ENCODE measurements at regions not wholly inside any gene's neighbourhood (a gene's known extent, or its start where the extent isn't known, plus 50 kb on each side); places are given as distances from the start of the nearest gene placed in this dataset.
"Not testable (repeated sequence)": the region's sequence is repeated elsewhere in the genome, so short reads cannot be mapped to it uniquely, and the experiment has no call there.

DNA sequence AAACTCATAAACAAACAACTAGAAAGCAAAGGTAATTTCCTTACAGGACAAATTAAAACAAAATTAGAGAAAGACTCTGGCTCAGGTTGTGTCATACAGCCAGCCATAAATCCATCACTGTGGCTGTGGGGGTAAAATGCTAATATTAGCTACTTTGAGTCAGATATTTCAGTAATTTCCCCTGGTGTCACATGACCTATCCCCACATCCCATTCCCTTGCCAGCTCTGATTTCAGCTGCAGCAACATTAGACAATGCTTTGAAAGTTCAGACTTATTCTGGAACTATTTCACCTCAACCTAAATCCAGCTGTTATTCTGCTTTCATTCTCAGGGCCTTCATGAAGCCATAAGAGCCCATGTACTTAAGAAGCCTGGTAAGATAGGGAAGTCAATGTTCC is 55.3 kb downstream of the RPL10L start:
- DNase-seq (ENCODE audit: low spot score), result no peak

DNA sequence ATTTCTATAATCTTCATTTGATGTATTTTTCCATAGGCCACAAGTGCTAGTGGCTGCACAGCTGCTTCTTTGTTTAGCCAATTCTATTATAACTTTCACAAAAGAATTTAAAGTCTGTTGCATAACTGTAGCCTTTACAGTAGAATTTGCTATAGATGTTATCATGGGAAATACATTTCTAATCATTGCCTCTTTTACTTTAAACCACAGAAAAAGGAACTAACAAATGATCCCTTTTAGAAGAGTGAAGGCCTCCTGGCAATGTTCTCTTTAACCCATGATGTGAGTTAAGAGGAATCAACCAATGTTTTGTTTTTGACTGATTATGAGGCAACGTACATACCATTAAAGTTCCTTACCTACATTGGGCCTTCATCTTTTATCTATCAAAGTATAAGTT is 68.8 kb downstream of the RPL10L start:
- no peak for DNase-seq (ENCODE audit: low spot score)

DNA sequence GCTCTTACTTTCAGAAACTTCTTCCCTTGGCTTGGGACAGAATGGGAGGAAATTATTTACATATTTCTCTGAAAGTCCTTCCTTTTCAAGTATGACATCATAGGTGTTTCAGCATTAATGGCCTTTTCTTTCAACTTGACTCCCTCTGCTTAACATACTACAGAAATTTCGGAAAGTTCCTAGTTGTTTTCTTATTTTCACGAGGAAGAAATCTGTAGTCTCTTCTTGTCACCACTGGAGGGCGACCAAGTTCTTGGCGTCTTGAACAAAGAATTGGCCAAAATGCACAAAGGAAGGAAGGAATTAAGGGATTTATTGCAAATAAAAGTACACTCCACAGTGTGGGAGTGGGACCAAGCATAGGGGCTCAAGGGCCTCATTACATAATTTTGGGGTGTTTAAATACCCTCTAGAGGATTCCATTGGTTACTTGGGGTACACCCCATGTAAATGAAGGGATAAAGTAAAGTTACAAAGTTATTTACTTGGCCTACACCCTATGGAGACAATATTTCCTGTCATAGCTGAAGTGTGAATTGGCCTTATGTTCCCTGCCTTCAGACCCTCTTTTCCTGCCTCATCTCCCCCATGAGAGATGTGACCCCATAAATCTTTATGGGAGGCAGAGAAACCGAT is 70.4 kb downstream of the RPL10L start:
- peak; percentile 71 for DNase-seq (ENCODE audit: low spot score)

DNA sequence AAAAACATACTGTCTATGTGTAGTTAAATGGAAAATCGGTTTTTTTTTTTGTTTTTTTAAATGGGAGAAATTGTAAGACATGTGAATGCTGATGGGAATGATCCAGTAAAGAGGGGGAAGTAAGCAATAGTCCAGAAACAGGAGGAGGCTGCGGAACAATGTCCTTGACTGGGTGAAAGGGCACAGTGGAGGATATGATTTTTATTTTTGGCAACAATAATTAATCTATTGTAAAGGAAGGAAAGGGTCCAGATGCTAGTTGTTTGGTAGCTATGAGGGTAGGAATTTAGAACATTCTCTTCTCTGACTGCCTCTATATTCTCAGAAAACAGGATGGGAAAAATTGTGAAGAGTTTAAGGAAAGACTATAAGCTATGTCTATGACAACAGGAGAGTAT is 76.6 kb downstream of the RPL10L start:
- DNase-seq (ENCODE audit: low spot score), result no peak

DNA sequence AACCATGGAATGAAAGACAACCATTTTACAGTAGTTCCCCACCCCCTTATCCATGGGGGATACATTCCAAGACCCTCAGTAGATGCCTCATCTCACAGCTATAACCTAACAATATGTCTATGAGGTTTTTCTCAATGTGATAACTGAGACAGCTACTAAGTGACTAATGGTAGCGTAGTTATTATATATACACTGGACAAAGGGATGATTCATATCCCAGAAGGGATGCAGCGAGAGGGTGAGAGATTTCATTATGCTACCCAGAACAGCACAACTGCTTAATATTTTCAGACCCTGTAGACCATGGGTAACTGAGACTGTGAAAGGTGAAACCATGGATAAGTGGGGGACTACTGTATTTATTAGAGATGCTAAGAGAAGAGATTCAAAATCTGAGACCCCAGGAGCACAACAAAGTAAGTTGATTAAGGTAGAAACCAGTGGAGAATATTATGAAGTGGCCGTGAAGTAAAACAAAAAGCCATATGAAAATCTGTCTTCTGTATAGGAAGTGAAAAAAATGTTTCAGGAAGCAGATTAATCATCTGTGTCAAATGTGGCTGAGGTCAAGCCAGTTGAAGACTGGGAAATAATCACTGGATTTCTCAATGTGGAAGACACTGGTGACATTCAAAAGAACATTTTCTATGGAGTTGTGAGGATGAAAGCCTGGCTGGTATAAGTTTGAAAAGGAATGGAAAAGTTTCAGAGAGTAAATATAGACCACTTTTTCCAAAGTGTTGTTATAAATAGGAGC is 77.2 kb downstream of the RPL10L start:
- peak; percentile 16 for DNase-seq (ENCODE audit: low spot score)

DNA sequence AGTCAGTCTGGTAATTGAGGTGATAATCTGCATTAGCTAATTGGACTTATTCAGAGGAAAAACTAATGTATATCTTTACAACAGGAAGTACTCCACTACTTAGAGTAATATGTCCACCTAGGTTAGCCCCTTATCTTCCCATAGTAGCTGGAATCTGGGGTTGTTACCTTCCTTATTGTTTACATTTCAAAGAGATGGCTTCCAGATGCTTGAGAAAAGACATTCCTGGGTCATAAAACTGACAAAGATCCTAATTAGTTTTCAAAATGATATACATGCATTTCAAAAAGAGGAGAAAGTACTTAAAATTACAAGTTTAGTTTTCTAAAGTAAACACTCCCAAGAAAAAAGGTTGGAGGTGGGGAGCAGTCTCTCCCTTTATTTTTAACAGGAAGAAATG is 78.1 kb downstream of the RPL10L start:
- DNase-seq (ENCODE audit: low spot score), result no peak

DNA sequence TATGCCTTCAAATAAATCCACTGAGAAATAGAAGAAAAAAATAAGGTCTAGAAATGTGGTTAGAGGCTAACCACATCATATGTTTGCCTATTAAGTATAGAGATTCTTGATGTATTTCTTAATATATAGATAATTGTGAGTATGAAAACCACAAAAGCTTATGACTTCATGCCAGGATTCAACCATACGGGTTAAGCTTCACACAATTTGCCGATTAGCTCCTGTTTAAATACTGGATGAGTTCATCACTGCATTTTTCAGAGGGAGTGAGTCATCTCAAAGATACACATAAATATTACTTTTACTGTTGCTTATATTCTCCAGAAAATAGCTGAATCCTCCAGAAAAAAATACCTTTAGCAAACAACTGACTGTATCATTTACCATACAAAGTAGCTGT is 79.6 kb downstream of the RPL10L start:
- DNase-seq (ENCODE audit: low spot score), result peak; percentile 34

DNA sequence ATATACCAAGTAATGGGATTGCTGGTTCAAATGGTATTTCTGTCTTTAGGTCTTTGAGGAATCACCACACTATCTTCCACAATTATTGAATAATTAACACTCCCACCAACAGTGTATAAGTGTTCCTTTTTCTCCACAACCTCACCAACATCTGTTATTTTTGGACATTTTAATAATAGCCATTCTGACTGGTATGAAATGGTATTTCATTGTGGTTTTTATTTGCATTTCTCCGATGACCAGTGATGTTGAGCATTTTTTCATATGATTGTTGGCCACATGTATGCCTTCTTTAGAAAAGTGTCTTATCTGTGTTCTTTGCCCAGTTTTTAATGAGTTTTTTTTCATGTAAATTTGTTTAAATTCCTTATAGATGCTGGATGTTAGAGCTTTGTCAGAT is 83.4 kb downstream of the RPL10L start:
- DNase-seq (ENCODE audit: low spot score), result not testable (repeated sequence)

DNA sequence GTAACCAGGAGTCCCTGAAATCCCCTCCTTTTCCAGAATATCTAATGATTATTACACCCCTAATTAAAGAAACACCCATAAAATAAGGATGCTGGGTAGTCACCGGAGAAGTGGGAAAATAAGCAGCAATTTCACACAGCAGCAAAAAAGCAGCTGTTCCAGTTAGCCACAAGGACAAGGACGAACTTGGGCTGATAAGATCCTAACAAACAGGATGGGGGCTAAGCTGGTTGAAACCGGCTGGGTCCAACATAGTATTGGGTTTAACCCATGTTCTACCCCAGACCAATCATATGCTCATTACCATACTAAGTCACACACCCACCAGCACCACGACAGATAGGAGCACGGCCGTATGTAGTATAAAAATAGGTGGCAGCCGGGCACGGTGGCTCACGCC is 100.7 kb downstream of the RPL10L start:
- no peak for DNase-seq (ENCODE audit: low spot score)

DNA sequence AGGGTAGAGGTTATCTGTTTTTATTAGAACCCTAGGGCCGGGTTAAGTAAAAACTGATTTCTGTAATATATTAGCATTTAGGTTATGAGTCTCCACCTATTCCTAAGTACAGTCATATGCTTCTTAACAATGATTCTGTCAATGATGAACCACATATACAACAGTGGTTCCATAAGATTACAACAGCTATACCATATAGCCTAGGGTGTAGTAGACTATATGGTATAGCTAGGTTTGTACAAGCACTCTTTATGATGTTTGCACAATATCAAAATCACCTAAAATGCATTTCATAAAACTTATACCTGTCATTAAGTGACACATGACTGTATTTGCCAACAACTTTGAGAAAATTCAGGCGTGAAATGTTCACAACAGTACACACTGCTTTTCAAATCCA is 110.6 kb downstream of the RPL10L start:
- DNase-seq (ENCODE audit: low spot score), result no peak

DNA sequence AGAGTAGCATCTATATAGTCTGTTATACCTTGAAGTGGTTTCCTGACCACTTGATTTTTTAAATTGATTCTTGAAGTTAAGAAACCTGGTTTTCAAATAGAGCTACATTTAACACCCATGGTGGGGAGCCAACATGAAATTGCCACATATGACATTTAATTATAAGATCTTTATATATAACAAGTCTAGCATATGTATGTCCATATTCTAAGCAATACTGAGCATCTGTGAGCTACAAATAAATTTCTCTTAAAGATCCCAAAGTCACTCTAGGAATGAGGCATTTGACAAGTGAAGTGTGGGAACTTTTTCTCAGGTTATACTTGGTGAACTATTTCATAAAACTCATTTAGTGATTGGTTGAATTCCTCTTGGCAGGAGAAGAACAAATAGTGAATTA is 132.5 kb downstream of the RPL10L start:
- DNase-seq (ENCODE audit: low spot score), result no peak

DNA sequence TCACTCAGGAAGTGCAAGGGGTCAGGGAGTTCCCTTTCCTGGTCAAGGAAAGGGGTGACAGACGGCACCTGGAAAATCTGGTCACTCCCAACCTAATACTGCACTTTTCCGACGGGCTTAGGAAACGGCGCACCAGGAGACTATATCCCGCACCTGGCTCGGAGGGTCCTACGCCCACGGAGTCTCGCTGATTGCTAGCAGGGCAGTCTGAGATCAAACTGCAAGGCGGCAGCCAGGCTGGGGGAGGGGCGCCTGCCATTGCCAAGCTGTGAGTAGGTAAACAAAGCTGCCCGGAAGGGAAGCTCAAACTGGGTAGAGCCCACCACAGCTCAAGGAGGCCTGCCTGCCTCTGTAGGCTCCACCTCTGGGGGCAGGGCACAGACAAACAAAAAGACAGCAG is 142.8 kb downstream of the RPL10L start:
- DNase-seq (ENCODE audit: low spot score), result not testable (repeated sequence)

DNA sequence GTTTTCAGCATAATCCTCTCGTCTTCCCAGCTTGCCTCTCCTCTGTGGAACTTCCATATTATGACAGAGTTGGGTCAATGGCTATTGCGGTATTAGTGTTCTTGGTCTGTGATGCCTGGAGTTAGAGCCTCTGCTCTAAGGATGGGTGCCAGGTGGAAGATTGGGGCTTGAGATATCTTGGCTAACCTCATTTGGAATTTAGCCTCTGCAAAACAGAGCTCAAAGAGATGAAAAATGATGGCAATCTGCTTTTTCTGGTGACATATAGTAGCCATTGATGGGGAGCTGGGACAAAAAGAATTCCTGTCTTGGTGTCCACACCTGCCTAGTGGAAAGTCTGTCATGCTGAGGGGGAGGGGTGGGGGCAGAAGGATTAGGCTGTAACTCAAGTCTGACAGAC is 152.1 kb downstream of the RPL10L start:
- DNase-seq (ENCODE audit: low spot score), result no peak

DNA sequence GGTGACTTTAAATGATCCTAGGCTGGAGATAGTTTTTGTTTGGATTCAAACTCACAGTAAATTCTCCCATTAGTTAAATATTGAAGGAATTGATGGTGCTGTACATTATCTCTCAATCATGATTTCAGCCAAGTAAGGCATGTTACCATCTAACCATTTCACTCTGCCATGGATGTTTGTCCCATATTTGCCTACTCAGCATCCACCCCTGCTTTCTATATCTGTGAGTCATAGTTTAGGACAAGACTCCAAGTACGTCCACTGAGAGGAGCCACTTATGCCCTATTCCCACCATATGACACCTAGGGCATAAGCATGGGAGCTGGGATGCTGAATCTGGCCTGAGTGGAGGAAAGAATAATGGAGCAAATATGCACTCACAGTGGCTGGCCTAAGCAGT is 155.2 kb downstream of the RPL10L start:
- DNase-seq (ENCODE audit: low spot score), result no peak

DNA sequence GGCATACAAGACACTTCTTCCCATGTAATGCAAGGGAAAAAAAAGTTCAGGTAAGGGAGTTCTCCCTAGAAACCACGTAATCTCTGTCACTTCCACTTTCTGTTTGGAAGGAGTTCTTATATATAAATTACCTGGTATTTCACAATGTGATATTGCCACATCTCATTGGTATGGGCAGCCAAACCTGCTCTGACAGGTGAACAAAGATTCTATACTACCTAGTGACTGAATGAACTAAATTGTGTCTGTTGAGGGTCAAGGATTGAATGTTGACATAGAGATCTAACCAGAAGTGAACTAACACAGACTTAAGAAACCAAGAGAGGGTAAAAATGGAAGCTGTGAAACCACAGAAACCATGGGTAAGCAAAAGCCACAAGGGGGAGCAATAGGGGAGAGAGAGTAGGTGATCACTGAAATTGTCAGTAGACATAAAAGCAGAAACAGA is 161.3 kb downstream of the RPL10L start:
- peak; percentile 45 for DNase-seq (ENCODE audit: low spot score)

DNA sequence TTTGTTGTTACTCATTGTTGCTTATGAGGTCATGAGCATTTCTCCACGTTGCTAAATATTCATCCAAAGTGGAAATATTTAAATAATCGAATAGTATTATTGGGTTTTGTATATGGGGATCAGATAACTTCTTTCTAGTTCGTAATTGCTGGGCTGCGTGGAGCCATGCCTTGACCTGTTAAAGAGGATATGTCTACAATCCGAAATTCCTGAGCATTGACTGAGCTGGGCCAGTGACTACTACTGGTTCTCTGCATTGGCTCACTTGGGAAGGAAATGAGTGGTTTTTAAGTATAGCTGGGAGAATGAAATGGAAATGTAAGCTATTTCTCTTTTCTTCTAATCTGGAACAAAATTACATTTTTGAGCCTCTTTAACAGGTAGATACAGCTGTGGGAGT is 163.2 kb downstream of the RPL10L start:
- no peak for DNase-seq (ENCODE audit: low spot score)

DNA sequence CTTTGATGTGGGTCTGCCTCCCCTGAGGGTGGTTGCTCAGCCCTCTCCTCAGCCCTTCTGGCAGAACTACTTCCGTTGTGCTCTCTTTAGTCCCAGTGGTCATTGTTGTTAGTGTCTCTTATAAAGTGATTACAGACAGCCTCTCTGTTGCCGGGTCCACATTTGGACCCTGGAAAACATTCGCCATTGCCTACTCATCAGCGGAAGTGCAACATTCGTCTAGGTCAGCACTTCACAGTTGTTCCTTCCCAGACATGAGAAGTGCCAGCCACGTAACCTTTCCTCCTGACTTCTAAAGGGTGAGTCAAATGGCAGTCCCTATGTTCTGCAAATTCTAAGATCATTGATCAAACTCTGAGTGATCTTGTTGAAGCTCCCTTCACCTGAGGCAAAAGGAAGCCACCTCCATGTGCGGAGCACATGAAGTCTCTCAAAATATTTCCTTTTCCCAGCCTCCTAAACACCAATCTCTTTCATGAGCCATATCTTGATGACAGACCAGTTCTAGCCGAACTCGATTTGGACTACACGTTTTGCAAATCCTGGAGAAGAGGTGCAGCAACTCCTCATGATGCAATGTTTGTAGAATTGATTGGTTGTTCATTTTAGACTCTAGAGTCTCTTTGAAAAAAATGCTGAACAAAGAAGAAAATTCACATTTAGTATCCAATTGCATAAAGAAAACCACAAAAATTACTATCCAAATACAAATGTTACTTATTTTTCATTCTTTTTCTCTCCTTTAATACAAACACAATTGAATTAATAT is 163.8 kb downstream of the RPL10L start:
- DNase-seq (ENCODE audit: low spot score), result no peak

DNA sequence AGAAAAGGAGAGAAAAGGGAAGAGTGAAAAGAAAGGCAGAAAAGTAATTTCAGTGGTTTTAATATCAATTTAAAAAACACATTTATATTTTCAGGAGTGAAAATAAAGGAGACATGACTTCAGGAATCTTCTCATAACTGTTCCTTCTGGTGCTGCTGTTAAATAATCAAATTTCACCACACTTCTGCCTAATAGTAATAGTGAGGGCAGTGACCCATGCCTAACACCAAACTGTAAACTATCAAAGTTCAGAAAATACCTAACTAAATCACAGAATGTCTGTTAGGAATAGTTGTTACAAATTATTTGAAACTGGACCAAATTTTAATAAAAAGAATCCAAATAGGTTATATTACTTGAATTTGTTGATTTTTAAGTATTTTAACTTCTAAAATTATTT is 169.4 kb downstream of the RPL10L start:
- DNase-seq (ENCODE audit: low spot score), result no peak

DNA sequence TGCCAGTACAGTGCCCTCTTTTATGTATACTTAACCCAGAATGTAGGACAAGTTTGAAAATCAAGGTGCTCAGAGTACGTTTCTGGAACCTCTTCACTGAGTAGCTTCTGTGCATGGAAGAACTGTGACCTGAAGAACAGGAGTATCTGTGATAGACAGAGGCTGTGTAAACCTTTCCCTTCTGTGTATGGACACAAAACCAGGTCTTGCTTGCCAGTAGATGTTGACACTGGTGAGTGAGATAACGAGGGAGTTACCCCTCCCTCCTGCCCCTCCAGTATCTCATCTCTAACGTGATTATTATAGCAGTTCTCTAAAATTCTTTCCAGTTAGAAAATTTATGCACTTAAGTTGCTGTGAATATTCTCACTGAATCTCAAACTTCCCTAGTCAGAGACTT is 170.8 kb downstream of the RPL10L start:
- no peak for DNase-seq (ENCODE audit: low spot score)

DNA sequence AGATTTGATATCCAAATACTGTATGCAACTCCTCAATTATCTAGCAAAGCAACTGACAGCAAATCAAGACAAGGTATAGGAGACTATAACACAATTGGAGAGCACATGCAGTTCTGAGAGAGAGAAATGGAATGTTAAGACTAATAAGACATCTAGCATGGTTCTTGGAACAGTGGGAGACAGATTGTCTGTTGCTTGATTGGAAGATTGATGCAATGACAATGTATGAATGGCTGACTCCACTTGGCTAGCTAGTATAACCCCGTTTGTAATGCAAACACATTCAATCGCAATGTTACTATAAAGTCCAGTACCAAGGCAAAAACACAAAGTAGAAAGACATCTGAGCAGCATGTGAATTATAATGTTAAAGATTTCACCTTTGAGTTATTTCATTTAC is 179.3 kb downstream of the RPL10L start:
- no peak for DNase-seq (ENCODE audit: low spot score)

DNA sequence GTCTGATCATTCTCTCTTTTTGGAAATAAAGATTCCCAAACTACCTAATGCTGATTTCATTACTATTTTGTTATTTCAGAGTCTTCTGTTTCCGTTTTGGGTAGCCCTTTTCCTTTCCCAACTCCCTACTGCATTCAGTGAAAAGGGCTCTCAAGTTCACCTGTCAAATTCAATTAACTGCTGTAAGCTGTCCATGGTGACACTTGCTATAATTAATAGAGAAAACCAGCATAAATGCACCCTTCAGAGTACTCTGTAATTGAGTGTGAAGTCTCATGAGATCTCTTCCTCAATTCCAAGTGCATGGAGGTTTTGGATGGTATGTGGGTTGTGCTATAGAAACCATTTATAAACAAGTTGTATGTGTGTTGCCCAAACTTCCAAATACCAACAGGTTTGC is 187.2 kb downstream of the RPL10L start:
- DNase-seq (ENCODE audit: low spot score), result no peak

DNA sequence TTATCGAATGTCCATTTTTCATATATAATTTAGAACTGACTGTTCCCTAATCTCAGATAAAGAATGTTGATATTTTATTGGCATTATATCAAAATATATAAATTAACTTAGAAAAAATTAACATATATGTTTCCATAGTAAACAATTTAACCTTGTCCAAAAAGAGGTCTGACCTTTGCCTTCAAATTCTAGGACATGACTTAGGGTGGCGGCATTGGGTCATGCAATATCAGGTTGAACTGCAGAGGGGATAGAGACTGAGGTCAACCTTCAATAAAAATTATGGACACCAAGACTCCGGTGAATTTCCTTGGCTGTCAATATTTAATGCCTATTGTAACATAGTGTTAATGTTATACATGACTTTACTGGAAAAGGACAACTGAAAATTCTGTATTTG is 199.8 kb downstream of the RPL10L start:
- no peak for DNase-seq (ENCODE audit: low spot score)

DNA sequence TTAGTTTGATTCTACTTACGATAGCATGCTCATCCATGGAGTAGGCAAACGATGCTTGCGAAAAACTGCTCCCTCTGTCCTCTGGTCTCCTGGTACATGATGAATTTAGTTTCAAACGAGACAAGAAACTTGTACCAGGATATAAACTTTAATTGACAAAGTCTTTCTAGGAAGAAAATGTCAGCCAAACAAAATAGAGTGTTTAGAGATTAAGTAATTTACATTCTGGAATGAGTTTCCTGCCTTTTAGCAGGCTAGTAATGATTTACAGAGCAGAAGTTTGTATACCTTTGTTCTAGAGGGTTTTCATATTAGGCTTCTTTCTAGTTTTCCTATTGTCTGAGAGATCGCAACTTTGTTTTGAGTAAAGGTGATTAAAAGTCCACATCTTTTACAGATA is 206.9 kb downstream of the RPL10L start:
- DNase-seq (ENCODE audit: low spot score), result no peak

Measured in H4 (cell line).